ENCODE measurements at regions not wholly inside any gene's neighbourhood (a gene's known extent, or its start where the extent isn't known, plus 50 kb on each side); places are given as distances from the start of the nearest gene placed in this dataset.
A peak's percentile ranks its signal among the peaks of the same experiment; 100 is the strongest.

DNA sequence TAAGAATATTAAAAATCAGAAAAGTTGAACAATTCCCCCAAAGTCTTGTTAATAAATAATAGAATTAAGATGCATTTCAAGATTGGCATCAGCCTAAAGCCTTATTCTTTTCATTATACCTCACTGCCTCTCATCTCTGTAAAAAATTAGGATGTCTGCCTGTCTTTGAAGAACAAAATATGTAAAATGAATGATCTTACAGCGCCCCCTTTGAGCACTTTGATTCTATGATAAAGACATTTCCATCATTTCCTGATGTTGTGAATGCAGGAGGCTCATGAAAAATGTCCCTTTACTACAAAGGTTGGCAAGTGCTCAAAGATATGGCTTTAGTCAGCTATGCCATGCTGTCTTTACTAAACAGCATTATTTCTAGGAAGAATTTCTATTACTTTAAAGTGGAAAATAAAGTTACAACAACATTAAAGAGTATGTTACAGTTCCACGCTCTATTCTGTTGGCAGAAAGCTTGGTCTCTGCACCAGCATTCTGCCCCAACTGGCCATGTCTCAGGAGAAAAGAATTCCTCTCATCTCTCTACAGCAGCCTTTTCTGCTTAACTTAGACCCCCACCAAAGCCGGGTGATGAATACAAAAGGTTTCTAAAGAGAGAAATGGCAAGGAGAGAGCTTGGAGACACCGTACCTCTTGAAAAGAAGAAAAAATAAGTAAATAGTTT is 95.1 kb downstream of the LLPH start:
- peak; percentile 53 for DNase-seq (ENCODE audit: extremely low read depth, low read depth)
- no peak overlapping the region for H3K4me3 ChIP-seq (replicated peaks; ENCODE audit: low read depth, low read length)
- TF ChIP-seq, protein P1, sequence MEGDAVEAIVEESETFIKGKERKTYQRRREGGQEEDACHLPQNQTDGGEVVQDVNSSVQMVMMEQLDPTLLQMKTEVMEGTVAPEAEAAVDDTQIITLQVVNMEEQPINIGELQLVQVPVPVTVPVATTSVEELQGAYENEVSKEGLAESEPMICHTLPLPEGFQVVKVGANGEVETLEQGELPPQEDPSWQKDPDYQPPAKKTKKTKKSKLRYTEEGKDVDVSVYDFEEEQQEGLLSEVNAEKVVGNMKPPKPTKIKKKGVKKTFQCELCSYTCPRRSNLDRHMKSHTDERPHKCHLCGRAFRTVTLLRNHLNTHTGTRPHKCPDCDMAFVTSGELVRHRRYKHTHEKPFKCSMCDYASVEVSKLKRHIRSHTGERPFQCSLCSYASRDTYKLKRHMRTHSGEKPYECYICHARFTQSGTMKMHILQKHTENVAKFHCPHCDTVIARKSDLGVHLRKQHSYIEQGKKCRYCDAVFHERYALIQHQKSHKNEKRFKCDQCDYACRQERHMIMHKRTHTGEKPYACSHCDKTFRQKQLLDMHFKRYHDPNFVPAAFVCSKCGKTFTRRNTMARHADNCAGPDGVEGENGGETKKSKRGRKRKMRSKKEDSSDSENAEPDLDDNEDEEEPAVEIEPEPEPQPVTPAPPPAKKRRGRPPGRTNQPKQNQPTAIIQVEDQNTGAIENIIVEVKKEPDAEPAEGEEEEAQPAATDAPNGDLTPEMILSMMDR (IDR thresholded peaks at IDR 0.05; ENCODE audit: low read depth, low read length, missing control alignments): peak; percentile 36

DNA sequence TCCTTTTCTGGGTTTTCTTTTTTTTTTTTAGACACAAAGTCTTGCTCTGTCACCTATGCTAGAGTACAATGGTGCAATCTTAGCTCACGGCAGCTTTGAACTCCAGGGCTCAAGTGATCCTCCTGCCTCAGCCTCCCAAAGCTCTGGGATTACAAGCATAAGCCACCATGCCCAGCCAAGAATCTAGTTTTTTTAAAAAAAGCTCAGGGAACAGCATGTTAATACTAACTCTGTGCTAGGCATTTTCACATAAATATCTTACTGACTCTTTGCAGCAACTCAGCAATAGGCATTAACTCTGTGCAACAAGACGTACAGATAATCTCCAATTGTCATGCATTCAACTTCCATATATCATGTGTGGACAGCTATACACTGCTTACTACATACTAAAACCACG is 97.4 kb downstream of the LLPH start:
- TF ChIP-seq, protein P1 (IDR thresholded peaks at IDR 0.05; ENCODE audit: low read depth, low read length, missing control alignments): no peak
- H3K4me3 ChIP-seq (replicated peaks; ENCODE audit: low read depth, low read length): no peak overlapping the region
- DNase-seq (ENCODE audit: extremely low read depth, low read depth): no peak

DNA sequence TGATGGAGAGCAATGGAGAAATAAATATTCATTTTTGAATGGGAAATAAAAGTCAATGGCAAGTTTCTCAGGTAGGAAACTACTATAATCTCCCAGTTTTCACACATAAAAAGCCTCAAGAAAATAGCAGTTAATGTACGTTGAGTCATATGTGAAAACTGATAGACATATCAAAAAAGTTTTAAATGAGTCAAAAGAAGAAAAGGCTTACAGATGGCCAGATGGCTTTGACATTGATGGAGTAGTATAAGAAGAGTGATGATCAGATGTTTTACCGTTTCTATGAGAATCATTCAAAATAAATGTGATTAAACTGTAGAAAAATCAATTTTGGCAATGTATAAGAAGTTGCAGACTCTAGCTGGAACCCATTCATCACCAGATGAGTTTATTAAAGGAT is 97.8 kb downstream of the LLPH start:
- no peak overlapping the region for H3K4me3 ChIP-seq (replicated peaks; ENCODE audit: low read depth, low read length)
- no peak for DNase-seq (ENCODE audit: extremely low read depth, low read depth)
- TF ChIP-seq, protein P1 (IDR thresholded peaks at IDR 0.05; ENCODE audit: low read depth, low read length, missing control alignments): no peak

DNA sequence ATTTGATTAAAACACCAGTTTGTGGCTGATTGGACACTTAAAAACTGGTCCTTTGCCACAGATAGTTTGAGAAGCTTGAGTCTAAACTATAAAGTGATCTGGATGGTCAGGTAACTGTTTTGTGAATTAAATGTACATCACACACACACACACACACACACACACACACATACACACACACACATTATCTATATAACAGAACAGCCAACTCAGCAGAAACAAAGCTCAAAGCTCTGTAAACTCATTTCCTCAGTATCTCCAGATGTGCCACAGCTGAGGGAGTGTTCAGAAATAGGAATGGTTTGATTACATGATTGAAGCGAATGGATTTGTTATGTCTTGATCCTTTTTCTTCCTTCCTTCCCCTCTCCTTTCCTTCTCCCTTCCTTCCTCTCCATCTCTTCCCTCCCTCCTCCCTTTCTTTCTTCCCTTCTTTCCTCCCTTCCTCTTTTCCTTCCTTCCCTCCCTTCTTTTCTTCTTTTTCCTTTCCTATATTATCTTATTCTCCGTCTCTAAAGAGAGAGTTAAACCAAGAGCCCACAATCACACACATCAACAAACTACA is 100.3 kb downstream of the LLPH start:
- TF ChIP-seq, protein P1 (IDR thresholded peaks at IDR 0.05; ENCODE audit: low read depth, low read length, missing control alignments): no peak
- no peak overlapping the region for H3K4me3 ChIP-seq (replicated peaks; ENCODE audit: low read depth, low read length)
- no peak for DNase-seq (ENCODE audit: extremely low read depth, low read depth)

DNA sequence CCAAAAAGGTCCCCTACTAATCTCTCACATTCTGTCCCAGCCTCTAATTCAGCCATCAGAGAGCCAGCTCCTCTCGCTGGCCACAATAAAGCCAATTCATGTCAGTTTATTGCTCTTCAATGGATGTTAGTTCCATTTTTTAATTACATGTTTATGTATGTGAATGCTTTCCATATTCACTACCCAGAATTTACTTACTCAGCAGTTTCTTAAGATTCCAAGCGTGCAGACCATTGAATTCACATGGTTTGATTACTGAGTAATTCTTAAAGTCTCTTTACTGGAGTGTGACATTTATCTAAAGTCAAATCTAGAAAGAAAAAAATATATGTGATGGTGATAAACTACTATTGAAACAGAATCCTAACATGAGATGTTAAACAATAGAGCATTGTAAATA is 102.2 kb downstream of the LLPH start:
- no peak for DNase-seq (ENCODE audit: extremely low read depth, low read depth)
- TF ChIP-seq, protein P1 (IDR thresholded peaks at IDR 0.05; ENCODE audit: low read depth, low read length, missing control alignments): no peak
- no peak overlapping the region for H3K4me3 ChIP-seq (replicated peaks; ENCODE audit: low read depth, low read length)

DNA sequence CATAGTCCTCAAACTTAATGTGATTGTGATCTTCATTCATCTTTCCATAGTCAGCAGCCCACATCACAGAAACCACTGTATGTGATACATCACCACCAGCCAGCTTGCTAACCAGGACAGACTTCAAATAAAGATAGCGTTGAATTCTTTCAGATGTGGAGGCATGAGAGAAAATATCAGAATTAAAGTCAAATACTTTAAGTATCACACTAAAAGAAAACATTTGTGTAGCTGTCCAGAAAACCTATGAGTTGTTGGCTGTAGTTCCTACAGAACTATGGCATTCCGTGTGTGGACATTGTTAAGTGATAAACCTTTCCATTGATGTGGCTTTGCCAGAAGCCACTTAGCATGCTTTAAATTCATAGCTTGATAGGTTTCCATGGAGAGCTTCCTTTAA is 105.1 kb downstream of the LLPH start:
- DNase-seq (ENCODE audit: extremely low read depth, low read depth): no peak
- H3K4me3 ChIP-seq (replicated peaks; ENCODE audit: low read depth, low read length): no peak overlapping the region
- TF ChIP-seq, protein P1 (IDR thresholded peaks at IDR 0.05; ENCODE audit: low read depth, low read length, missing control alignments): no peak

Measured in HFF-Myc (cell line).